GM12874 (cell line): ENCODE measurements at regions not wholly inside any gene's neighbourhood (a gene's known extent, or its start where the extent isn't known, plus 50 kb on each side); places are given as distances from the start of the nearest gene placed in this dataset.

ENCODE experiments used
- CTCF ChIP-seq: IDR thresholded peaks from 2 replicates; pipeline ENCODE4 v1.5.1; 2011; ENCODE audit warnings: low read depth, mild to moderate bottlenecking, control low read depth, low read length, moderate library complexity; ENCODE audit not compliant: insufficient read depth

- TF ChIP-seq CTCF, result no peak
Observed at GRCh38 chr7:52143219-52143618, 826.6 kb upstream of the COBL start.

- TF ChIP-seq CTCF, result no peak
Observed at GRCh38 chr7:52140851-52141250, 824.2 kb upstream of the COBL start.

GRCh38 chr7:52135403-52135802 is 818.8 kb upstream of the COBL start:
- no peak for TF ChIP-seq CTCF

GRCh38 chr7:52129278-52129677 is 812.7 kb upstream of the COBL start:
- no peak for TF ChIP-seq CTCF

- TF ChIP-seq CTCF, result no peak
Observed at GRCh38 chr7:52120912-52121311, 804.3 kb upstream of the COBL start.

- no peak for TF ChIP-seq CTCF
Observed at GRCh38 chr7:52119537-52119936, 802.9 kb upstream of the COBL start.

- no peak for TF ChIP-seq CTCF
Observed at GRCh38 chr7:52114509-52114908, 797.9 kb upstream of the COBL start.

- no peak for TF ChIP-seq CTCF
Observed at GRCh38 chr7:52114056-52114455, 797.4 kb upstream of the COBL start.
